ENCODE measurements at regions not wholly inside any gene's neighbourhood (a gene's known extent, or its start where the extent isn't known, plus 50 kb on each side); places are given as distances from the start of the nearest gene placed in this dataset.

DNA sequence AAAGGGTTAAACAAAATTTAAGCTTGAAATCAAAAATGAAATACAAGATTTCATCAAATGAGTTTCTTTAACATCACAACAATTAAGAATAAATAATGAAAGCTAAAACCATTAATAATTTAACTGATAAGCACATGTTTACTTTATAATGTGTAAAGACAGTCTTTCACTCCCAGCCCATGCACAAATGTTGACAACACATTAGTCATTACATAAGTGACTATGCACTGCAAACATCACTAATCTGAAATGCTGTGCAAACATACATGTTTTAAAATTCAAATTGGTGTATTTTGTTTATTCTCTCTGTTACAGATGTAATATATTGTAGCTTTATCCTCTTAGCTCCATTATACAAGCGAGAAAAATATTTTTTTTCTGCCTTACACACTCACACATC lies 220.6 kb upstream of the CPXCR1 start:
- peaks cover 14% of the 10 kb centered on the region for H3K4me1 Mint-ChIP-seq (ENCODE audit: low read depth)
- DNase-seq (ENCODE audit: low spot score, unreplicated experiment): no peak
- peaks cover 10% of the 10 kb centered on the region for H3K9me3 Mint-ChIP-seq (ENCODE audit: low read depth)
- H3K27ac Mint-ChIP-seq: no peak overlapping the region
- TF ChIP-seq, protein P1, sequence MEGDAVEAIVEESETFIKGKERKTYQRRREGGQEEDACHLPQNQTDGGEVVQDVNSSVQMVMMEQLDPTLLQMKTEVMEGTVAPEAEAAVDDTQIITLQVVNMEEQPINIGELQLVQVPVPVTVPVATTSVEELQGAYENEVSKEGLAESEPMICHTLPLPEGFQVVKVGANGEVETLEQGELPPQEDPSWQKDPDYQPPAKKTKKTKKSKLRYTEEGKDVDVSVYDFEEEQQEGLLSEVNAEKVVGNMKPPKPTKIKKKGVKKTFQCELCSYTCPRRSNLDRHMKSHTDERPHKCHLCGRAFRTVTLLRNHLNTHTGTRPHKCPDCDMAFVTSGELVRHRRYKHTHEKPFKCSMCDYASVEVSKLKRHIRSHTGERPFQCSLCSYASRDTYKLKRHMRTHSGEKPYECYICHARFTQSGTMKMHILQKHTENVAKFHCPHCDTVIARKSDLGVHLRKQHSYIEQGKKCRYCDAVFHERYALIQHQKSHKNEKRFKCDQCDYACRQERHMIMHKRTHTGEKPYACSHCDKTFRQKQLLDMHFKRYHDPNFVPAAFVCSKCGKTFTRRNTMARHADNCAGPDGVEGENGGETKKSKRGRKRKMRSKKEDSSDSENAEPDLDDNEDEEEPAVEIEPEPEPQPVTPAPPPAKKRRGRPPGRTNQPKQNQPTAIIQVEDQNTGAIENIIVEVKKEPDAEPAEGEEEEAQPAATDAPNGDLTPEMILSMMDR (IDR thresholded peaks at IDR 0.05; ENCODE audit: unreplicated experiment): no peak
- H3K27me3 Mint-ChIP-seq: no peaks in the 10 kb centered on the region
- no peaks in the 10 kb centered on the region for H3K36me3 Mint-ChIP-seq (ENCODE audit: insufficient read depth)
- no peak overlapping the region for H3K4me3 Mint-ChIP-seq (ENCODE audit: low read depth)

DNA sequence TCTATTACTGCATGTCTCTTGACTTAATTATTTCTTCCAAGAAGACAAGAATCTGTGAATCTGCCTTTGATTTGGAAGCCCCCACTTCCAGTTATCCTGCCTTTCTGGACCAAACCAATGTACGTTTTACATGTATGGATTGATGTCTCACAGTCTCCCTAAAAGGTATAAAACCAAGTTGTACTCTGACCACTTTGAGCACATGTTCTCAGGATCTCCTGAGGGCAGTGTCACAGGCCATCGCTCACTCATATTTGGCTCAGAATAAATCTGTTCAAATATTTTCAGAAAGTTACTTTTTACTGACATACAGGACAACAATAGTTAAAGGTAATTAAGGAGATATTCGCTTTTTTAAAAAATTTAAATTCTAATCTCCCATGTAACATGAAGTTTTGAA lies 188.6 kb upstream of the CPXCR1 start:
- DNase-seq (ENCODE audit: low spot score, unreplicated experiment): no peak
- no peaks in the 10 kb centered on the region for H3K36me3 Mint-ChIP-seq (ENCODE audit: insufficient read depth)
- H3K27me3 Mint-ChIP-seq: no peaks in the 10 kb centered on the region
- H3K9me3 Mint-ChIP-seq (ENCODE audit: low read depth): peaks cover 2% of the 10 kb centered on the region
- TF ChIP-seq, protein P1 (IDR thresholded peaks at IDR 0.05; ENCODE audit: unreplicated experiment): no peak
- H3K4me3 Mint-ChIP-seq (ENCODE audit: low read depth): no peak overlapping the region
- no peak overlapping the region for H3K27ac Mint-ChIP-seq
- H3K4me1 Mint-ChIP-seq (ENCODE audit: low read depth): peaks cover 16% of the 10 kb centered on the region

DNA sequence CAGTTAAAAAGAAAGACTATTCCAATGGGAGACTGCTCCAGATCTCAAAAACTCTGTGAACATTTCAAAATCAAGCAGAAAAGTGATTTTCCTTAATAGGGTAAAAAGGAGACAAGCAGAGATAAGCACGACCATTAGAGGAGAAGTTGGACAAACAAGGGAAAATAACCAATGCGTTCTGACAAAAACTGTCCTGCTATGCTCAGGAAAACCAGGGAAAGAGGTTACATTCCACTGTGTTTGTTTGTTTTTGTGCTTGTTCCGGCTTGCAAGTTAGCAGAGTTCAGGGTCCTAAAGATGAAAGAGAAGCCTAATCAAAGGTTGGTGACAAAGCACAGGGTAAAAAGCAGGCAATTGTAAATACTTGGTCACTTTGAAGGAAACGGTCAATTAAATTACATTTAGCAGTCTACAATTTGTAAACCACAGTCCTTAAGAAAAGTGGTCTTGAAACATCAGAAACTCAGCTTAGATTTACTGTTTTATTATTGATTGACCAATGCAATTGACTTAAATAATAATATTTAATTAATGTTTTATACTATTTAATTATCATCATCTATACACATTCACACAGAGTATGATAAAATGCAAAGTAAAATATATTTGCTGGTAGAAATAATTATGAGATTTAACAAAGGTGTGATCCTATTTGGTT lies 186.2 kb upstream of the CPXCR1 start:
- no peaks in the 10 kb centered on the region for H3K36me3 Mint-ChIP-seq (ENCODE audit: insufficient read depth)
- DNase-seq (ENCODE audit: low spot score, unreplicated experiment): no peak
- H3K9me3 Mint-ChIP-seq (ENCODE audit: low read depth): peaks cover 4% of the 10 kb centered on the region
- peak overlapping the region; percentile 91 for H3K27ac Mint-ChIP-seq
- TF ChIP-seq, protein P1 (IDR thresholded peaks at IDR 0.05; ENCODE audit: unreplicated experiment): no peak
- H3K4me3 Mint-ChIP-seq (ENCODE audit: low read depth): peak overlapping the region; percentile 17
- peaks cover 16% of the 10 kb centered on the region for H3K4me1 Mint-ChIP-seq (ENCODE audit: low read depth)
- H3K27me3 Mint-ChIP-seq: no peaks in the 10 kb centered on the region

DNA sequence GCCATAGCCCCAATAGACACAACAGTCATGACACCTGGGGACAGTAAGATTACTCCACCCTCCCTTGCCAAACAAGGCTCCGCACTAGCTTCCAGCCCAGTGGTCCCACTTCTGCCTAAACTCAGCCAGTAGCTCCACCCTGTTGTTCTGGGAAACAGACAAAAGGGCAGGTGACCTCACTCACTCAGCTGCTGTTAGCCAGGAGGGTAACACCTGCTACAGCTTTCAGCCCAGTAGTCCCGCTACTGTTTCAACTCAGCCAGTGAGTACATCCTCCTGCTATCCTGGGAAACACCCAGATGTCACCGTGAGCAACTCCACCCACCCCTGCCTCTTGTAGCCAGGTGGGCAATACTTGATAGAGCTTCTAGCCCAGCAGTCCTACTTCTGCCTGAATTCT lies 162.7 kb upstream of the CPXCR1 start:
- H3K27ac Mint-ChIP-seq: no peak overlapping the region
- TF ChIP-seq, protein P1 (IDR thresholded peaks at IDR 0.05; ENCODE audit: unreplicated experiment): no peak
- H3K9me3 Mint-ChIP-seq (ENCODE audit: low read depth): peaks cover 28% of the 10 kb centered on the region
- H3K27me3 Mint-ChIP-seq: no peaks in the 10 kb centered on the region
- H3K4me3 Mint-ChIP-seq (ENCODE audit: low read depth): no peak overlapping the region
- DNase-seq (ENCODE audit: low spot score, unreplicated experiment): no peak
- H3K4me1 Mint-ChIP-seq (ENCODE audit: low read depth): no peaks in the 10 kb centered on the region
- H3K36me3 Mint-ChIP-seq (ENCODE audit: insufficient read depth): peaks cover 1% of the 10 kb centered on the region

DNA sequence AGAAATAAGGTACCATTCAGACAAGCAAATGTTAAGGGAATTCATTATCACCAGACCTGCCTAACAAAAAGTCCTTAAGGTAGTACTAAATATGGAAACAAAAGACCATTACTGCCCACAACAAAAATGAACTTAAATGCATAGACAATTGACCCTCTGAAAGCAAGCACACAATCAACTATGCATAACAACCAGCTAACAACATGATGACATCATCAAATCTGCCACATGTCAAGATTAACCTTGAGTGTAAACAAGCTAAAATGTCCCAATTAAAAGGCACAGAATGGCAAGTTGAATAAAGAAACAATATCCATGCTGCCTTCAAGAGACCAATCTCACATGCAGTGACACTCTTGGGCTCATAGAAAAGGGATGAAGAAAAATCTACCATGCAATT lies 160.7 kb upstream of the CPXCR1 start:
- TF ChIP-seq, protein P1 (IDR thresholded peaks at IDR 0.05; ENCODE audit: unreplicated experiment): no peak
- DNase-seq (ENCODE audit: low spot score, unreplicated experiment): no peak
- H3K4me1 Mint-ChIP-seq (ENCODE audit: low read depth): no peaks in the 10 kb centered on the region
- H3K27me3 Mint-ChIP-seq: no peaks in the 10 kb centered on the region
- peaks cover 4% of the 10 kb centered on the region for H3K36me3 Mint-ChIP-seq (ENCODE audit: insufficient read depth)
- no peak overlapping the region for H3K27ac Mint-ChIP-seq
- peaks cover 33% of the 10 kb centered on the region for H3K9me3 Mint-ChIP-seq (ENCODE audit: low read depth)
- no peak overlapping the region for H3K4me3 Mint-ChIP-seq (ENCODE audit: low read depth)
